Erythroblast (primary cell): ENCODE measurements at regions not wholly inside any gene's neighbourhood (a gene's known extent, or its start where the extent isn't known, plus 50 kb on each side); places are given as distances from the start of the nearest gene placed in this dataset.

ENCODE experiments used
- GATA1 ChIP-seq: IDR thresholded peaks from 2 replicates; pipeline ENCODE4 v1.6.1; 2011; ENCODE audit warnings: low read depth, mild to moderate bottlenecking, control low read depth, low read length, moderate library complexity
- POLR2A ChIP-seq: IDR thresholded peaks from 2 replicates; pipeline ENCODE4 v1.6.1; 2011; ENCODE audit warnings: mild to moderate bottlenecking, low read length

- TF ChIP-seq GATA1 (no peak), POLR2A (no peak)
Observed at GRCh38 chr16:63789603-63790002, 1332.3 kb downstream of the CDH11 start.
